Adrenal gland (tissue), 9 donors: ENCODE measurements at regions not wholly inside any gene's neighbourhood (a gene's known extent, or its start where the extent isn't known, plus 50 kb on each side); places are given as distances from the start of the nearest gene placed in this dataset.

Experiments used
- DNase-seq, 7 donors: peaks; one replicate each; pipeline ENCODE4 v3.0.0-alpha.2; 2019 to 2020
- H3K27ac ChIP-seq, 5 donors: fragments of 200-600 bp; sonication (generic) in 4 of 5; 1 replicate in 3 of 5; 2 replicates in 2 of 5; pipeline versions ENCODE4 v1.5.1 to v1.8.0; 2016 to 2020; ENCODE audit warnings: mild to moderate bottlenecking in 1 of 5
- H3K27me3 ChIP-seq: fragments of 200-600 bp; 2 replicates; pipeline ENCODE4 v1.8.0; 2021
- H3K36me3 ChIP-seq, 2 donors: fragments of 200-600 bp; replicated peaks in 1 of 2; 1 replicate in 1 of 2; 2 replicates in 1 of 2; pipeline versions ENCODE4 v1.5.1 to v1.8.0; 2018 to 2022
- H3K4me1 ChIP-seq, 2 donors: fragments of 200-600 bp; replicated peaks in 1 of 2; 1 replicate in 1 of 2; 2 replicates in 1 of 2; pipeline versions ENCODE4 v1.5.1 to v1.8.0; 2018 to 2021
- H3K4me3 ChIP-seq, 4 donors: fragments of 200-600 bp; sonication (generic) in 3 of 4; one replicate each; pipeline ENCODE4 v1.5.1; 2016 to 2018
- H3K9me3 ChIP-seq, 3 donors: fragments of 200-600 bp; sonication (generic) in 1 of 3; replicated peaks in 1 of 3; 1 replicate in 2 of 3; 2 replicates in 1 of 3; pipeline versions ENCODE4 v1.5.1 to v1.8.0; 2016 to 2021
- POLR2A ChIP-seq, 2 donors: fragments of 450-650 bp; IDR thresholded peaks; one replicate each; pipeline ENCODE4 v1.6.1; 2017; ENCODE audit warnings: antibody characterized with exemption in 2 of 2, mild to moderate bottlenecking in 2 of 2, moderate library complexity in 1 of 2
- WGBS, 4 donors: extraction: QIAGEN DNeasy Blood & Tissue Kit in 2 of 4; methylation state at CpG; one replicate each; pipeline versions ENCODE4 v1.1.5 to v1.1.7; 2013 to 2017; 5-methylcytosine and 5-hydroxymethylcytosine counted together
- intact Hi-C, 2 donors: fragments of 100-400 bp; cut with DNase I; formaldehyde crosslinking; loops; one replicate each; pipeline versions ENCODE4 v1.14.1 to v1.15.0; 2022 to 2023
- TF ChIP-seq, protein P1 (sequence below), 6 experiments: fragments of 450-650 bp in 4 of 6; fragments of 200-600 bp in 2 of 6; sonication (generic) in 1 of 6; IDR thresholded peaks; 1 replicate in 5 of 6; 2 replicates in 1 of 6; pipeline versions ENCODE4 v1.5.1 to v1.8.0; 2016 to 2021; ENCODE audit warnings: antibody characterized with exemption in 6 of 6, mild to moderate bottlenecking in 2 of 6, moderate library complexity in 1 of 6
- donor health status: healthy with polysubstance abuse.
- donor health status: Bipolar disorder and iron deficiency.
- donor health status: DM: yes; HTN: yes; CAD: no.
- donor health status: DM: no; HTN: no; CAD: no.
- donor health status: DM: no; HTN: no; CAD: no.

DNA sequence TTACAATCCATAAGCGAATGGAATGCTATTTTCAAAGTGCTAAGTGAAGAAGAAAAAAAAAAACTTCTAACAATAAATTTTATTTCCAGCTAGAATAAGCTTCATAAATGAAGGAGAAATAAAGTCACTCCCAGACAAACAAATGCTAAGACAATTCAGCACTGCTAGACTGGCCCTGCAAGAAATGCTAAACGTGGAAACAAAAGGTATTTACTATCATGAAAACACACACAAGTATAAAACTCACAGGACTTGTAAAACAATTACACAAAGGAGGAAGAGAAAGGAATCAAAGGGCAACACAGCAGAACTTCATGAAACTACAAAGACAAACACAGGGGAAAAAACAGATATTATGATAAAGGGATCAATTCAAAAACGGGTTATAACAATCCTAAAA, 85.8 kb upstream of the NELL2 start:
- Histone ChIP-seq H3K27me3 (no peaks in the 10 kb centered on the region), H3K4me3 (no peak overlapping the region), H3K9me3 (peaks cover 0 to 7% (median 0%) of the 10 kb centered on the region in 3 donors), H3K4me1 (no peaks in the 10 kb centered on the region), H3K27ac (no peak overlapping the region), H3K36me3 (no peaks in the 10 kb centered on the region)
- intact Hi-C loops, result no loop called here
- 45 to 58% (median 52%) methylated on average over 3 of the region's 3 CpGs for WGBS, 4 donors
- no peak for DNase-seq
- TF ChIP-seq, protein P1, sequence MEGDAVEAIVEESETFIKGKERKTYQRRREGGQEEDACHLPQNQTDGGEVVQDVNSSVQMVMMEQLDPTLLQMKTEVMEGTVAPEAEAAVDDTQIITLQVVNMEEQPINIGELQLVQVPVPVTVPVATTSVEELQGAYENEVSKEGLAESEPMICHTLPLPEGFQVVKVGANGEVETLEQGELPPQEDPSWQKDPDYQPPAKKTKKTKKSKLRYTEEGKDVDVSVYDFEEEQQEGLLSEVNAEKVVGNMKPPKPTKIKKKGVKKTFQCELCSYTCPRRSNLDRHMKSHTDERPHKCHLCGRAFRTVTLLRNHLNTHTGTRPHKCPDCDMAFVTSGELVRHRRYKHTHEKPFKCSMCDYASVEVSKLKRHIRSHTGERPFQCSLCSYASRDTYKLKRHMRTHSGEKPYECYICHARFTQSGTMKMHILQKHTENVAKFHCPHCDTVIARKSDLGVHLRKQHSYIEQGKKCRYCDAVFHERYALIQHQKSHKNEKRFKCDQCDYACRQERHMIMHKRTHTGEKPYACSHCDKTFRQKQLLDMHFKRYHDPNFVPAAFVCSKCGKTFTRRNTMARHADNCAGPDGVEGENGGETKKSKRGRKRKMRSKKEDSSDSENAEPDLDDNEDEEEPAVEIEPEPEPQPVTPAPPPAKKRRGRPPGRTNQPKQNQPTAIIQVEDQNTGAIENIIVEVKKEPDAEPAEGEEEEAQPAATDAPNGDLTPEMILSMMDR (IDR thresholded peaks at IDR 0.05), result no peak
- TF ChIP-seq POLR2A (IDR thresholded peaks at IDR 0.05), result no peak

DNA sequence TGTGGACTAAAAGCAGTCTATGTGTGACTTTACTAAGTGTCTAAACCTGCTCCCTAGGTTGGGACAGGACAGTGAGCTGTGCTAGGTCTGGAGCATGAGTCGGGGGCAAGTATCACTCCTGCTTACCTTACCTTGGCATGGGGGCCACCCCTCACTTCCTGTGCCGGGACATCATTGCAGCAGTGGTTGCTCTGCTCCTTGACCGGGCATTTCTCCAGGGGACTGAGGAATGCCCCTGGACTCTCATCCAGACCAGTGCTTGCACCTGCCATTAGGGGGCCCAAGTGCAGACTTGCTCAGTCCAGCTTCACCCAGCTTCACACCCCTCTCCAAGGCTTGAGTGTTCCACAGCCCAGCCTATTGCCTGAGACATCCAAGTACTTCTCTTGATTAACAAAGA, 84.7 kb upstream of the NELL2 start:
- DNase-seq, result no peak
- Histone ChIP-seq H3K36me3 (no peaks in the 10 kb centered on the region), H3K27ac (no peak overlapping the region), H3K27me3 (no peaks in the 10 kb centered on the region), H3K9me3 (peaks cover 0 to 3% (median 0%) of the 10 kb centered on the region in 3 donors), H3K4me1 (no peaks in the 10 kb centered on the region), H3K4me3 (no peak overlapping the region)
- intact Hi-C loops, result no loop called here
- TF ChIP-seq, protein P1 (IDR thresholded peaks at IDR 0.05), result no peak
- TF ChIP-seq POLR2A (IDR thresholded peaks at IDR 0.05), result no peak
- 72 to 95% (median 85%) methylated on average over 2 to 3 of the region's 3 CpGs for WGBS, 4 donors

DNA sequence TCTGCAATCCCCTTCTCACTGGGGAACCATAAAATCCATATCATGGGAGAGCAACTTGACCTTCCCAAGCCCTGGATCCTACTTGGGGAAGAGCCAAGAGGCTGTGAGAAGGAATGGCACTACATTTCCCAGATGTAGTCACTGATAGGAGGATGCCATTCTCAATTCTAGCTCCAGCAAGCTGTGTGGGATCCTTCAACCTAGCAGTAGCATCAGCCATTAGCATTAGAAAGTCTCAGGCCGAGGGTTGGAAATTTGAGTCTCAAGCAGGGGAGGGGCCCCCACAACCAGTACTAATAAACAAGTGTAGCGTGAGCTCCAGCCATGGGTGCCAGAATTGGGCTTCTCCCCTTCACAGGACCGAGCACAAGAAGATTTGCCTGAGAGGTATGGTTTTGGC, 84.3 kb upstream of the NELL2 start:
- TF ChIP-seq, protein P1 (IDR thresholded peaks at IDR 0.05), result no peak
- no peak for TF ChIP-seq POLR2A (IDR thresholded peaks at IDR 0.05)
- no peak overlapping the region for H3K4me3 ChIP-seq
- H3K36me3 ChIP-seq, result no peaks in the 10 kb centered on the region
- no peak for DNase-seq
- H3K27ac ChIP-seq, result no peak overlapping the region
- H3K4me1 ChIP-seq, result no peaks in the 10 kb centered on the region
- H3K27me3 ChIP-seq, result no peaks in the 10 kb centered on the region
- no peaks in the 10 kb centered on the region for H3K9me3 ChIP-seq
- 63 to 71% (median 70%) methylated on average over 2 to 3 of the region's 3 CpGs for WGBS, 4 donors
- intact Hi-C loops, result no loop called here

- TF ChIP-seq, protein P1 (IDR thresholded peaks at IDR 0.05), result no peak
- TF ChIP-seq POLR2A (IDR thresholded peaks at IDR 0.05), result no peak
- Histone ChIP-seq H3K9me3 (no peaks in the 10 kb centered on the region), H3K36me3 (no peaks in the 10 kb centered on the region), H3K4me3 (no peak overlapping the region), H3K4me1 (no peaks in the 10 kb centered on the region), H3K27me3 (no peaks in the 10 kb centered on the region), H3K27ac (no peak overlapping the region)
- intact Hi-C loops, result no loop called here
- no peak for DNase-seq
- 59 to 80% (median 71%) methylated on average over 1 of the region's 1 CpG for WGBS, 4 donors
Observed at GRCh38 chr12:44947163-44947562, 71.0 kb upstream of the NELL2 start.
